HCT116 (cell line): ENCODE measurements at regions not wholly inside any gene's neighbourhood (a gene's known extent, or its start where the extent isn't known, plus 50 kb on each side); places are given as distances from the start of the nearest gene placed in this dataset.

Source experiments
- ATAC-seq: fragments of 200-7000 bp; cut with Tn5 transposase; 2 replicates; pipeline ENCODE4 v1.9.1; 2020; ENCODE audit warnings: mild to moderate bottlenecking, moderate library complexity
- BruUV-seq: library from RNA; stranded (reverse); fragments of 400-500 nt; replicated peaks from 2 replicates; lab custom pipeline; 2021; lab: Mats Ljungman, UMichigan
- CTCF ChIA-PET: fragments of 300-600 bp; sonication (Branson Sonifier 250); formaldehyde crosslinking; loops from one replicate; lab custom pipeline; 2021; ENCODE audit warnings: antibody characterized with exemption; lab: Charles Lee
- POLR2A ChIA-PET: fragments of 300-600, 350-600 bp; sonication (Branson Sonifier 250); formaldehyde crosslinking; loops from one replicate; lab custom pipeline; 2021; ENCODE audit warnings: antibody characterized with exemption; lab: Charles Lee
- RAD21 ChIA-PET, 2 experiments: fragments of 300-600 bp; sonication (Branson Sonifier 250); formaldehyde crosslinking; loops; one replicate each; lab custom pipeline; 2023; ENCODE audit warnings: low total read pairs in 2 of 2; ENCODE audit not compliant: uncharacterized antibody in 2 of 2, unreplicated experiment in 2 of 2, low non-redundant PET in 1 of 2; lab: Charles Lee
- DNase-seq: peaks from one replicate; pipeline ENCODE4 v3.0.0-alpha.2; 2010; ENCODE audit warnings: low read depth, low spot score
- H2AFZ ChIP-seq: fragments of 200-600 bp; shearing (Covaris generic), sonication (generic); 2 replicates; pipeline ENCODE4 v1.6.1; 2017; ENCODE audit warnings: low read depth, mixed run types, mixed read lengths, antibody characterized with exemption, low read length; ENCODE audit not compliant: poor library complexity, severe bottlenecking
- H3K27ac ChIP-seq: 2 replicates; pipeline ENCODE4 v1.5.1; 2012; ENCODE audit warnings: low read depth, low read length
- H3K27me3 ChIP-seq: fragments of 200-600 bp; sonication (generic); 2 replicates; pipeline ENCODE4 v1.6.1; 2016; ENCODE audit warnings: mixed run types, low read length, mixed read lengths; ENCODE audit not compliant: insufficient read depth
- H3K36me3 ChIP-seq, 2 experiments: fragments of 200-500 bp in 1 of 2; fragments of 200-600 bp in 1 of 2; sonication (Bioruptor generic) in 1 of 2; sonication (generic) in 1 of 2; 2 replicates each; pipeline versions ENCODE4 v1.5.1 to v1.6.1; 2014 to 2016; ENCODE audit warnings: low read length in 2 of 2, inconsistent platforms in 1 of 2, mixed read lengths in 1 of 2, mixed run types in 1 of 2; ENCODE audit not compliant: insufficient read depth in 2 of 2, control insufficient read depth in 1 of 2
- H3K4me1 ChIP-seq, 2 experiments: fragments of 200-600 bp in 1 of 2; sonication (generic) in 1 of 2; 2 replicates each; pipeline versions ENCODE4 v1.5.1 to v1.6.1; 2012 to 2017; ENCODE audit warnings: low read length in 2 of 2, inconsistent platforms in 1 of 2, mild to moderate bottlenecking in 1 of 2, mixed read lengths in 1 of 2, mixed run types in 1 of 2, moderate library complexity in 1 of 2; ENCODE audit not compliant: insufficient read depth in 2 of 2, control insufficient read depth in 1 of 2
- H3K4me2 ChIP-seq: fragments of 200-600 bp; sonication (generic); 2 replicates; pipeline ENCODE4 v1.6.1; 2017; ENCODE audit warnings: mixed run types, low read length, mixed read lengths
- H3K4me3 ChIP-seq, 2 experiments: fragments of 200-600 bp in 1 of 2; sonication (generic) in 1 of 2; replicated peaks in 1 of 2; 2 replicates each; pipeline ENCODE4 v1.5.1; 2011 to 2016; ENCODE audit warnings: low read length in 2 of 2, control low read depth in 1 of 2, low read depth in 1 of 2, mild to moderate bottlenecking in 1 of 2, mixed read lengths in 1 of 2, mixed run types in 1 of 2
- H3K79me2 ChIP-seq: fragments of 200-600 bp; sonication (generic); 2 replicates; pipeline ENCODE4 v1.6.1; 2017; ENCODE audit warnings: mild to moderate bottlenecking, mixed run types, low read length, moderate library complexity, mixed read lengths; ENCODE audit not compliant: insufficient read depth
- H3K9ac ChIP-seq: fragments of 200-600 bp; sonication (generic); 2 replicates; pipeline ENCODE4 v1.6.1; 2016; ENCODE audit warnings: low read length, mixed read lengths
- H3K9me2 ChIP-seq: fragments of 200-600 bp; sonication (generic), shearing (Covaris generic); 2 replicates; pipeline ENCODE4 v1.6.1; 2017; ENCODE audit warnings: mixed run types, mild to moderate bottlenecking, moderate library complexity; ENCODE audit not compliant: insufficient read depth
- H3K9me3 ChIP-seq, 2 experiments: fragments of 200-500 bp in 1 of 2; fragments of 200-600 bp in 1 of 2; sonication (Bioruptor generic) in 1 of 2; sonication (generic) in 1 of 2; 2 replicates each; pipeline ENCODE4 v1.6.1; 2014 to 2017; ENCODE audit warnings: low read length in 2 of 2, mixed read lengths in 2 of 2, inconsistent platforms in 1 of 2, low read depth in 1 of 2, mild to moderate bottlenecking in 1 of 2, mixed run types in 1 of 2, moderate library complexity in 1 of 2; ENCODE audit not compliant: control insufficient read depth in 1 of 2, insufficient read depth in 1 of 2
- H4K20me1 ChIP-seq: fragments of 200-600 bp; sonication (generic), shearing (Covaris generic); 2 replicates; pipeline ENCODE4 v1.6.1; 2017; ENCODE audit warnings: mixed run types, mild to moderate bottlenecking, moderate library complexity; ENCODE audit not compliant: insufficient read depth
- CBX3 ChIP-seq: IDR thresholded peaks from 2 replicates; pipeline ENCODE4 v1.6.1; 2012; ENCODE audit warnings: low read depth
- EGR1 ChIP-seq: IDR thresholded peaks from 2 replicates; pipeline ENCODE4 v1.6.1; 2012; ENCODE audit warnings: low read depth
- ELF1 ChIP-seq: IDR thresholded peaks from 2 replicates; pipeline ENCODE4 v1.6.1; 2012; ENCODE audit warnings: low read depth, borderline replicate concordance
- EZH2 ChIP-seq: fragments of 200-600 bp; sonication (generic); IDR thresholded peaks from 2 replicates; pipeline ENCODE4 v1.6.1; 2017; ENCODE audit warnings: antibody characterized with exemption, mixed run types
- EZH2phosphoT487 ChIP-seq: fragments of 200-600 bp; IDR thresholded peaks from 2 replicates; pipeline ENCODE4 v1.6.1; 2018; ENCODE audit warnings: antibody characterized with exemption, borderline replicate concordance
- POLR2AphosphoS5 ChIP-seq: IDR thresholded peaks from 2 replicates; pipeline ENCODE4 v1.6.1; 2011; ENCODE audit warnings: mild to moderate bottlenecking, low read depth, low read length, moderate library complexity
- REST ChIP-seq: IDR thresholded peaks from 2 replicates; pipeline ENCODE4 v1.6.1; 2012; ENCODE audit warnings: low read depth
- SRF ChIP-seq: IDR thresholded peaks from 2 replicates; pipeline ENCODE4 v1.6.1; 2012; ENCODE audit warnings: low read depth
- YY1 ChIP-seq: IDR thresholded peaks from 2 replicates; pipeline ENCODE4 v1.6.1; 2011; ENCODE audit warnings: low read length, low read depth, moderate library complexity, mild to moderate bottlenecking; ENCODE audit not compliant: insufficient replicate concordance; ENCODE audit errors: extremely low read depth
- intact Hi-C: fragments of 100-400 bp; cut with micrococcal nuclease; formaldehyde crosslinking; loops from 2 replicates; pipeline ENCODE4 v1.10.0; 2022

GRCh38 chr5:30152431-30152830 lies 1041.1 kb upstream of the CDH6 start:
- no peak for DNase-seq
- no peaks in the 10 kb centered on the region for H3K79me2 ChIP-seq

More at GRCh38 chr5:30152431-30152830, 1041.1 kb upstream of the CDH6 start:
- no peak for ATAC-seq
- POLR2A ChIA-PET, result no interaction called here
- Histone ChIP-seq H3K9me3 (peaks cover 3 to 18% of the 10 kb centered on the region in 2 experiments; a peak in 2 of 4 replicates), H3K27ac (no peak overlapping the region), H4K20me1 (no peaks in the 10 kb centered on the region), H3K9ac (no peak overlapping the region), H3K4me2 (no peak overlapping the region), H2AFZ (no peak overlapping the region), H3K27me3 (no peaks in the 10 kb centered on the region), H3K9me2 (no peaks in the 10 kb centered on the region), H3K4me3 (no peak overlapping the region), H3K36me3 (no peaks in the 10 kb centered on the region), H3K4me1 (no peaks in the 10 kb centered on the region)
- intact Hi-C loops, result no loop called here
- no peak for TF ChIP-seq EZH2phosphoT487
- no peak for TF ChIP-seq REST
- TF ChIP-seq POLR2AphosphoS5, result no peak
- TF ChIP-seq CBX3, result no peak
- TF ChIP-seq EZH2, result no peak
- no peak for TF ChIP-seq SRF
- TF ChIP-seq EGR1, result no peak
- TF ChIP-seq ELF1, result no peak
- TF ChIP-seq YY1, result no peak
- BruUV-seq, result no TSS peak
- CTCF ChIA-PET, result no interaction called here
- RAD21 ChIA-PET, result no interaction called here
